B cell (primary cell): ENCODE measurements at regions not wholly inside any gene's neighbourhood (a gene's known extent, or its start where the extent isn't known, plus 50 kb on each side); places are given as distances from the start of the nearest gene placed in this dataset.
"Not testable (repeated sequence)": the region's sequence is repeated elsewhere in the genome, so short reads cannot be mapped to it uniquely, and the experiment has no call there.

Experiments used
- ATAC-seq: fragments of 200-7000 bp; cut with Tn5 transposase; one replicate; pipeline ENCODE4 v1.10.0; 2021; ENCODE audit warnings: low read depth, mild to moderate bottlenecking, moderate number of reproducible peaks, moderate library complexity
- CTCF ChIA-PET: fragments of 350-600 bp; sonication (Branson Sonifier 250); formaldehyde crosslinking; loops from one replicate; lab custom pipeline; 2021; ENCODE audit warnings: antibody characterized with exemption, inconsistent platforms; lab: Charles Lee
- POLR2A ChIA-PET: fragments of 350-600 bp; sonication (Branson Sonifier 250); formaldehyde crosslinking; loops from one replicate; lab custom pipeline; 2021; ENCODE audit warnings: antibody characterized with exemption; lab: Charles Lee
- DNase-seq: peaks from one replicate; pipeline ENCODE4 v3.0.0; 2013
- H2AFZ ChIP-seq: 2 replicates; pipeline ENCODE4 v1.6.1; 2012; ENCODE audit warnings: mild to moderate bottlenecking, low read depth, low read length; ENCODE audit not compliant: insufficient read depth, poor library complexity, severe bottlenecking
- H3K27ac ChIP-seq, 2 donors: 1 replicate in 1 of 2; 2 replicates in 1 of 2; pipeline ENCODE4 v1.5.1; 2012 to 2013; ENCODE audit warnings: low read length in 2 of 2, mild to moderate bottlenecking in 2 of 2, moderate library complexity in 1 of 2
- H3K27me3 ChIP-seq, 4 experiments: fragments of 200-600 bp in 1 of 4; sonication (generic) in 1 of 4; replicated peaks in 1 of 4; 1 replicate in 2 of 4; 2 replicates in 2 of 4; pipeline versions ENCODE4 v1.6.1 to v1.7.0; 2013 to 2016; ENCODE audit warnings: low read length in 3 of 4, mild to moderate bottlenecking in 2 of 4, mixed read lengths in 1 of 4, moderate library complexity in 1 of 4; ENCODE audit not compliant: insufficient read depth in 4 of 4, control insufficient read depth in 3 of 4; ENCODE audit errors: control extremely low read depth in 1 of 4
- H3K36me3 ChIP-seq, 2 experiments: replicated peaks in 1 of 2; 1 replicate in 1 of 2; 2 replicates in 1 of 2; pipeline versions ENCODE4 v1.6.1 to v1.7.1; 2013; ENCODE audit warnings: low read length in 1 of 2; ENCODE audit not compliant: insufficient read depth in 2 of 2, control insufficient read depth in 1 of 2; ENCODE audit errors: control extremely low read depth in 1 of 2, extremely low read depth in 1 of 2
- H3K4me1 ChIP-seq, 2 donors: fragments of 200-600 bp in 1 of 2; sonication (generic) in 1 of 2; 1 replicate in 1 of 2; 2 replicates in 1 of 2; pipeline versions ENCODE4 v1.5.1 to v1.6.1; 2013 to 2017; ENCODE audit warnings: low read length in 2 of 2; ENCODE audit not compliant: control insufficient read depth in 2 of 2, insufficient read depth in 2 of 2
- H3K4me2 ChIP-seq: replicated peaks from 2 replicates; pipeline ENCODE3; 2012; ENCODE audit warnings: mild to moderate bottlenecking, low read depth, low read length; ENCODE audit not compliant: poor library complexity, severe bottlenecking
- H3K4me3 ChIP-seq, 5 experiments: fragments of 200-600 bp in 1 of 5; sonication (generic) in 1 of 5; 1 replicate in 3 of 5; 2 replicates in 2 of 5; pipeline versions ENCODE4 v1.5.1 to v1.7.0; 2011 to 2016; ENCODE audit warnings: low read length in 4 of 5, mild to moderate bottlenecking in 4 of 5, low read depth in 2 of 5, control low read depth in 1 of 5, moderate library complexity in 1 of 5; ENCODE audit not compliant: insufficient read depth in 1 of 5; ENCODE audit errors: control extremely low read depth in 1 of 5, extremely low read depth in 1 of 5
- H3K79me2 ChIP-seq: fragments of 200-600 bp; sonication (generic); one replicate; pipeline ENCODE4 v1.6.0; 2016; ENCODE audit warnings: low read length; ENCODE audit not compliant: control insufficient read depth, insufficient read depth
- H3K9ac ChIP-seq: fragments of 200-600 bp; sonication (generic); 2 replicates; pipeline ENCODE4 v1.6.1; 2017; ENCODE audit warnings: mild to moderate bottlenecking, low read length, moderate library complexity
- H3K9me3 ChIP-seq, 3 donors: one replicate each; pipeline versions ENCODE4 v1.6.1 to v1.7.1; 2013; ENCODE audit warnings: low read length in 2 of 3; ENCODE audit not compliant: control insufficient read depth in 2 of 3, insufficient read depth in 1 of 3; ENCODE audit errors: control extremely low read depth in 1 of 3
- H4K20me1 ChIP-seq: 2 replicates; pipeline ENCODE4 v1.6.0; 2012; ENCODE audit warnings: mild to moderate bottlenecking, low read length; ENCODE audit not compliant: insufficient read depth, control insufficient read depth, poor library complexity, severe bottlenecking
- H3K27ac Mint-ChIP-seq: one replicate; pipeline ENCODE4 v1.8.0; 2021; ENCODE audit warnings: mixed read lengths
- H3K27me3 Mint-ChIP-seq: one replicate; pipeline ENCODE4 v1.8.0; 2021; ENCODE audit warnings: mixed read lengths
- H3K4me1 Mint-ChIP-seq: one replicate; pipeline ENCODE4 v1.8.0; 2021; ENCODE audit warnings: mixed read lengths
- H3K4me3 Mint-ChIP-seq: one replicate; pipeline ENCODE4 v1.8.0; 2021; ENCODE audit warnings: mixed read lengths
- H3K9me3 Mint-ChIP-seq: one replicate; pipeline ENCODE4 v1.8.0; 2022; ENCODE audit warnings: mixed read lengths; ENCODE audit not compliant: insufficient read depth
- EZH2 ChIP-seq: IDR thresholded peaks from 2 replicates; pipeline ENCODE4 v1.6.1; 2012; ENCODE audit warnings: borderline replicate concordance, low read depth, mild to moderate bottlenecking, moderate library complexity, low read length; ENCODE audit not compliant: insufficient read depth, poor library complexity, severe bottlenecking
- WGBS: methylation state at CpG from one replicate; pipeline ENCODE4 v1.1.5; 2013; ENCODE audit warnings: missing lambda C conversion rate; ENCODE audit not compliant: insufficient coverage; 5-methylcytosine and 5-hydroxymethylcytosine counted together
- intact Hi-C: fragments of 100-400 bp; cut with micrococcal nuclease; formaldehyde crosslinking; loops from one replicate; pipeline ENCODE4 v1.10.0; 2022
- TF ChIP-seq, protein P1 (sequence below): fragments of 200-600 bp; IDR thresholded peaks from one replicate; pipeline ENCODE4 v1.8.0; 2022; ENCODE audit warnings: antibody characterized with exemption, mild to moderate bottlenecking

DNA sequence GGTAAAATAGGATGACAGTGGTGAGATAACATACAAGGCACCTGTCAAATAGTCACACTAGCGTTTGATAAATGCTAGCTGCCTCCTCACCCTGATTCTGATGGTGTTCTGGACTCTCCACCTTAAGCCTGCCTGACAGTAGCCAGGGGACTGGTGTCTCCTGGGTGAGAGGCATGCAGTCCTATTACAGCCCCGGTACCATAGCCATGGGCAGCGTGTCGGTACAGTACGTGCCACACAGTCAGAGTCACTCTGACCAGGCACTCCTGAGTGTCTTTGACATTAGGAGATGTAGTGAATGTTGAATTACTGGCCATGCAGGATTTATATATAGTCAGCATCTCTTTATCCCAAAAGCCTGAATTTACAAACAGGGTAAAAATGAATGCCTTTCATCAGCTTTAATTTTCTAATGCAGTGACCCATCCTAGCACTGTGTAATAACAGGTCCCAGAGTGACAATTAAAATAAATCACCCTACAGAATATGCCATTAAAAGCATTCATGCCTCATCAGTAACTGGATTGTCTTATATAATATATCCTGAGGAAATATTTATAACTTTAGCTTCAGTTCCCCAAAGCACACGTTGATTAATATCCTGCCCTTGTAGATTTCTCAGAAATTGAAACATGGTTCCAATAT is 760.3 kb upstream of the SOX11 start:
- Mint-ChIP-seq H3K27me3 (no peaks in the 10 kb centered on the region), H3K4me3 (no peak overlapping the region), H3K9me3 (no peaks in the 10 kb centered on the region), H3K4me1 (no peaks in the 10 kb centered on the region), H3K27ac (no peak overlapping the region)
- Histone ChIP-seq H3K9ac (no peak overlapping the region), H3K4me3 (no peak overlapping the region), H3K4me2 (no peak overlapping the region), H3K4me1 (no peaks in the 10 kb centered on the region), H3K27me3 (no peaks in the 10 kb centered on the region), H3K27ac (no peak overlapping the region), H3K9me3 (peaks cover 0 to 3% (median 0%) of the 10 kb centered on the region in 3 donors), H3K79me2 (no peaks in the 10 kb centered on the region), H2AFZ (no peak overlapping the region), H3K36me3 (no peaks in the 10 kb centered on the region), H4K20me1 (no peaks in the 10 kb centered on the region)
- no peak for DNase-seq
- ChIA-PET POLR2A (no interaction called here), CTCF (no interaction called here)
- no peak for TF ChIP-seq EZH2
- TF ChIP-seq, protein P1, sequence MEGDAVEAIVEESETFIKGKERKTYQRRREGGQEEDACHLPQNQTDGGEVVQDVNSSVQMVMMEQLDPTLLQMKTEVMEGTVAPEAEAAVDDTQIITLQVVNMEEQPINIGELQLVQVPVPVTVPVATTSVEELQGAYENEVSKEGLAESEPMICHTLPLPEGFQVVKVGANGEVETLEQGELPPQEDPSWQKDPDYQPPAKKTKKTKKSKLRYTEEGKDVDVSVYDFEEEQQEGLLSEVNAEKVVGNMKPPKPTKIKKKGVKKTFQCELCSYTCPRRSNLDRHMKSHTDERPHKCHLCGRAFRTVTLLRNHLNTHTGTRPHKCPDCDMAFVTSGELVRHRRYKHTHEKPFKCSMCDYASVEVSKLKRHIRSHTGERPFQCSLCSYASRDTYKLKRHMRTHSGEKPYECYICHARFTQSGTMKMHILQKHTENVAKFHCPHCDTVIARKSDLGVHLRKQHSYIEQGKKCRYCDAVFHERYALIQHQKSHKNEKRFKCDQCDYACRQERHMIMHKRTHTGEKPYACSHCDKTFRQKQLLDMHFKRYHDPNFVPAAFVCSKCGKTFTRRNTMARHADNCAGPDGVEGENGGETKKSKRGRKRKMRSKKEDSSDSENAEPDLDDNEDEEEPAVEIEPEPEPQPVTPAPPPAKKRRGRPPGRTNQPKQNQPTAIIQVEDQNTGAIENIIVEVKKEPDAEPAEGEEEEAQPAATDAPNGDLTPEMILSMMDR, result no peak
- ATAC-seq, result no peak
- intact Hi-C loops, result no loop called here
- WGBS, result 85% methylated on average over 4 of the region's 6 CpGs

DNA sequence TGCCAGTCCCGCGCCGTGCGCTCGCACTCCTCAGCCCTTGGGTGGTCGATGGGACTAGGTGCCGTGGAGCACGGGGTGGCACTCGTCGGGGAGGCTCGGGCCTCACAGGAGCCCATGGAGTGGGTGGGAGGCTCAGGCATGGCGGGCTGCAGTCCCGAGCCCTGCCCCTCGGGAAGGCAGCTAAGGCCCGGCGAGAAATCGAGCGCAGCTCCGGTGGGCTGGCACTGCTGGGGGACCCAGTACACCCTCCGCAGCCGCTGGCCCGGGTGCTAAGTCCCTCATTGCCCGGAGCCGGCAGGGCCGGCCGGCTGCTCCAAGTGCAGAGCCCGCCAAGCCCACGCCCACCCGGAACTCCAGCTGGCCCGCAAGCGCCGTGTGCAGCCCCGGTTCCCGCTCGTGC is 756.9 kb upstream of the SOX11 start:
- H3K4me2 ChIP-seq, H3K9me3 Mint-ChIP-seq, H3K4me1 ChIP-seq, H3K27ac ChIP-seq, ATAC-seq, H3K9ac ChIP-seq, H2AFZ ChIP-seq, H3K36me3 ChIP-seq, H4K20me1 ChIP-seq, H3K27me3 ChIP-seq, H3K27ac Mint-ChIP-seq, POLR2A ChIA-PET, intact Hi-C loops, H3K4me1 Mint-ChIP-seq, CTCF ChIA-PET, H3K4me3 ChIP-seq, H3K79me2 ChIP-seq, H3K4me3 Mint-ChIP-seq, H3K9me3 ChIP-seq, DNase-seq, H3K27me3 Mint-ChIP-seq: not testable (repeated sequence)
- WGBS, result 92% methylated on average over 19 of the region's 35 CpGs
